ENCODE measurements at regions not wholly inside any gene's neighbourhood (a gene's known extent, or its start where the extent isn't known, plus 50 kb on each side); places are given as distances from the start of the nearest gene placed in this dataset.

GRCh38 chr3:94179059-94179458 is 116.2 kb downstream of the NSUN3 start:
- no peak for DNase-seq

- DNase-seq: no peak
These were observed 120.7 kb downstream of the NSUN3 start for GRCh38 chr3:94183551-94183950.

GRCh38 chr3:94184781-94185180 is 121.9 kb downstream of the NSUN3 start:
- DNase-seq: no peak

DNA sequence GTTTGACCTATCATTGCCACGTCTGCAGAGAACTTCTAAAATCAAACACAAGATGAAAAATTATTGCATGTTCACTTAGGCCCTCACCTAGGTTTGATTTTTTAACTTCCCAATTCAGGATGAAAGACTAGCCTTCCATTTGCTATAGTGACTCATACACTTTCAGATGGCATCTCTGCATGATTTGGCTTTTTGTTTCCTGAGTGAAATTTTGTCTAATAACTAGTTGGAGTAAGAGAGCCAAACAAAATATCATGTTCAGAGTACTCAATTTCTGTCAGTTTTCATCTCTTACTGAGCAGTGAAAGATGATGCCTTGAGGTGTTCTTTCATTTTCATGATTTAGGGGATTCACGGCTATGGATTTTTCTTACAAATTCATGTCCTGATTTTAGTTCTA is 122.9 kb downstream of the NSUN3 start:
- no peak for DNase-seq

DNA sequence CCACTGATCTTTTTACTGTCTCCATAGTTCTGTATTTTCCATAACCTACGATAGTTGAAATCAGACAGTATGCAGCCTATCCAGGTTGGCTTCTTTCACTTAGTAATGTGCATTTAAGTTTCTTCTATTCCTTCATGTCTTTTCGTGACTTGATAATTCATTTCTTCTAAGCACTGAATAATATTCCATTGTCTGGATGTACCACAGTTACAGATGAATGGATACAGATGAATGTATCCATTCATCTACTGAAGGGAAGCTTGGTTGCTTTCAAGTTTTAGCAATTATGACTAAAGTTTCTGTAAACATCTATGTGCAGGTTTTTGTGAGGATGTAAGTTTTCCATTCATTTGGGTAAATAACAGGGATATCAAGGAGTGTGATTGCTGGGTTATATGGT is 124.8 kb downstream of the NSUN3 start:
- DNase-seq: no peak

- no peak for DNase-seq
These were observed 132.5 kb downstream of the NSUN3 start for GRCh38 chr3:94195381-94195780.

GRCh38 chr3:94206291-94206690 is 143.4 kb downstream of the NSUN3 start:
- DNase-seq: no peak

DNA sequence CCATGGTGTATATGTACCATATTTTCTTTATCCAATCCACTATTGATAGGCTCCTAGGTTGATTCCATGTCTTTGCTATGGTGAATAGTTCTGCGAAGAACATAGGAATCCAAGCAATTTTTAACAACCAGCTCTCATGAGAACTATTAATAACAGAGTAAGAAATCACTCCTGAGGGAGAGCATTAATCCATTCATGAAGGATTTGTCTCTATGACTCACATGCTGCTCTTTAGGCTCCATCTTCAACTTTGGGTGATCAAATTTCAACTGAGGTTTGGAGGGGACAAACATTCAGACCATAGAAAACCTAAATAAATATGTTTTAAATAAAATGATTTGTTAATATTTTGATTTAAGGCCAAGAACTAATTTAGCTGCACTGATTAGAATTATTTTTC is 147.4 kb downstream of the NSUN3 start:
- DNase-seq: no peak

- DNase-seq: no peak
These were observed 154.5 kb downstream of the NSUN3 start for GRCh38 chr3:94217406-94217805.

DNA sequence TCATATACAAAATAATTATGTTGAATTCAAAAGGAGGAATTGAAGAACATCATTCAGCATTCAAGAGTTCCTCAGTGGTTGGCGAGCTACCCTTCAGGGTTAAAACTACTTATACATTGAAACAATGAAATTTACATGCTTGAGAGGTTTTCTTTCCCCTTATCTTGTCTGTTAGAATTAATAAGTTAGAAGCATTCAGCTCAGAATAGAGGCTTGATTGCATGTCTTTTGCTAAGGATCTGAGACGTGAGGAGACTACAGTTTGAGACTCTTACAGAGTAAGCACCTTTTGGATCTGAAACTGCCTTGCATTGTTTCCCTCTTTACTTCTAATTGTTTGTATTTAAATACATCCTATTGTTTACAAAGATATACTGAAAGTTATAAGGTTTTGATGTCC is 157.6 kb downstream of the NSUN3 start:
- DNase-seq: no peak

- no peak for DNase-seq
These were observed 159.0 kb downstream of the NSUN3 start for GRCh38 chr3:94221829-94222228.

DNA sequence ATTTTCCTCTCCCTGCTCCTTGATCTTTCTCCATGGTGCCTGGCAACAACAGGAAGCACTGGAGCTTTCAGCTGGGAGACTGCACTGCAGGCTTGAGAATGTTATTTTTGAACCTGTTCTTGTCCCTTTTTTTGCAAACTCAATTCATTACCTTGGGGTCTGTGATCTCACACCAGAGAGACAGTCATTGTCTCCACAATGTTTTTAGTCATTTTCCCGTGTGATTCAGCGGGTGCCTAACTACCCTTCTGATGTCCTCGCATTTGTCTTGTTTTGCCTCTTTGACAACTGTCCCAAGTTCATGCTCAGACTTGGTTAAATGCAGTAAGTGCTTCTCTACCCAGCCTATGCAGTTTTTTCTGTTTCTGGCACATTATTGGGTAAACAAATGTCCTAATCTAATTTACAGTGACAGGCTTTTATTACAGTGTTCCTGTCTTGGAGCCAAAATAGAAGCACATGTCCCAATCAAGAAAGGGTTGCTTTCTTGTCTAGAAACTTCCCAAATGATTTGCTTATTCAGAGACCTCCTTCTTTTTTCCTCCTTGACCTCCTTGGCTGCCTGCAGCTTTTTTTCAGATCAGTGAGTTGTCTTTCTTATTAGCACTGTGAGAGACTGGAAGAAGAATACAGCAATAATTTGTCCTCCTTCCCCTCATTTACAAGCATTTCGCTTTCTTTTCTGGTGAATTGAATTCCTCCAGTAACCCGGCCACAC is 162.4 kb downstream of the NSUN3 start:
- no peak for DNase-seq

- no peak for DNase-seq
These were observed 163.2 kb downstream of the NSUN3 start for GRCh38 chr3:94226078-94226477.

DNA sequence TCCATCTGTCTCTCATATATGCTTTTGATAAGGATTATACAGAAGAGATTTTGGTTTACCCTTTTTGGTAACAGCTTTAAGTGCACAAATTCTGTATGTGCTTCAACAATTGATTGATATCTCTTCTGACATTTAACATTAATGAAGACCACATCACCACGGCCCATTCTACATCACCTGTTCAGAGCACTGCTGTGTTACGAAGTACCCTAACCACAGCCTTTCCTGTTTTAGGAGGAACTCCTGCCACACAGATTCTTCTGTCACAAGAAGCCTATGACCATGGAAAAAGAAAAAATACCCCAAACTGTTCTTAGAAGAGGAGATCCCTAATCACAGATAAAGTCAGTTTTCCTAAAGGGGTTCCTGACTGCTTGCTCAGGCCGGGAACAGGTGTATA is 170.1 kb downstream of the NSUN3 start:
- no peak for DNase-seq

GRCh38 chr3:94234177-94234788 is 171.4 kb downstream of the NSUN3 start:
- peak; percentile 7 for DNase-seq

GRCh38 chr3:94241986-94242385 is 179.1 kb downstream of the NSUN3 start:
- no peak for DNase-seq

GRCh38 chr3:94246171-94246570 is 183.3 kb downstream of the NSUN3 start:
- no peak for DNase-seq

DNA sequence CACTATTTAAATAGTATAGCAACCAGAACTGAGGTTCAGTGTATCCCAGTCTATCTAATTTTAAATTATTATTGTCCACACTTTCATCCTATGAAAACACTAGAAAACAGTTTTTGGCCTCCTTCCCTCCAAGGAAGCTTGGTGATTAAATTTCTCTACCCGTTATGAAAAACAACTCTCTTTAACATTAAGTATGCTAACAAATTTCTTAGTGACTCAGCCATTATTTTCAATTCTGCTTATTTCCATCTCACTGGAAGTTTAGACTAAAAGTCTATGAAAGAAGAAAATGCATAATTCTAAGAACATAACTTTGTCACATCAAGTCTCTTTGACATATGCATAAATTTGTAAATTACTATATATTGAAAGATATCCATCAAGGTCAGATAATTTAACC is 185.2 kb downstream of the NSUN3 start:
- no peak for DNase-seq

- DNase-seq: peak; percentile 77
These were observed 186.7 kb downstream of the NSUN3 start for GRCh38 chr3:94249491-94250079.

GRCh38 chr3:94251566-94251965 is 188.7 kb downstream of the NSUN3 start:
- no peak for DNase-seq

DNA sequence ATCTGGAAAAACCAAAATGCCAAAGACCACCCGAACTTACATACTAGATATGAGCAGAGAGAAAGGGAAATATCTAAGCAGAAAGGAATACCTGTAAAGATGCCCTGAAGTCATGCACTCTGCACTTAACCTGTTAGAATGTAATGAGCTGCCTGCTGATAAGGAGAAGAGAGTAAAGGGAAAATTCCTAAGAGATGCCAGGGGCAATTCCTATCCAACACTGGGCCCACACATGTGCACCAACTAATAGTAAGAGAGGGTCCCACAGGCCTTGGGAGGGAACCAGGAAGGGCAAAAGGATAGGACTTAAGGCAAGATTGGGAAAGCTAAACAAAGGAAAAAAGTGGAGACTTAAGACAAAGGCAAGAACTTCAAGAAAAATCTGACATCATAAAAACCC is 189.5 kb downstream of the NSUN3 start:
- DNase-seq: no peak

GRCh38 chr3:94256888-94257813 is 194.3 kb downstream of the NSUN3 start:
- DNase-seq: no peak

DNA sequence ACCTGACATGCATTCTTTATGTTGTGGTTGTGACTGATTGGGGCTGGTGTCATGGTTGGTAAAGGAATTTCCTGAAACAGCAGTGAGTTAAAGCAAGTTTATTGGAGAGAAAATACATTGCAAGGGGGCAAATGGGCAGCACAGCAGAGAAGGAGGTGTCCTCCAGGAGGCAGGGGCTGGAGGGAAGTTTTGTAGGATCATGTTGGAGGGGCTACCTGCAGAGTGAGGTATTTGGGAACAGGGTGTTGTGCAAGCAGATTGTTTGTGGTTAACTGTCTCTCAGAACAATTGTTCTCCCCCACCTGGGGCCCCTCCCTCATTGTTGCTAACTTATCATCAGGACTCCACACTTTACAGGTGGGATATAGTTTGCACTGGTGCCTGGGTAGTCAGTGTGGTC is 196.0 kb downstream of the NSUN3 start:
- DNase-seq: no peak

All from stimulated activated CD4-positive, alpha-beta T cell treated with anti-CD3 and anti-CD28 coated beads, Interleukin-15, amount 100 ng/mL, for 24 hours (primary cell).